Astrocyte of the hippocampus (primary cell): ENCODE measurements at regions not wholly inside any gene's neighbourhood (a gene's known extent, or its start where the extent isn't known, plus 50 kb on each side); places are given as distances from the start of the nearest gene placed in this dataset.

Experiments
- DNase-seq: peaks from one replicate; pipeline ENCODE4 v3.0.0; 2011; ENCODE audit warnings: low read depth, low spot score

- no peak for DNase-seq
Observed at GRCh38 chr16:48947371-48947713, 334.3 kb downstream of the CBLN1 start.

GRCh38 chr16:48946686-48947370, 334.8 kb downstream of the CBLN1 start:
- no peak for DNase-seq

- no peak for DNase-seq
Observed at GRCh38 chr16:48942996-48943395, 333.0 kb upstream of the N4BP1 start.

GRCh38 chr16:48936811-48937210, 326.8 kb upstream of the N4BP1 start:
- no peak for DNase-seq

- DNase-seq = no peak
Observed at GRCh38 chr16:48932216-48932855, 322.4 kb upstream of the N4BP1 start.

GRCh38 chr16:48930951-48931553, 321.1 kb upstream of the N4BP1 start:
- no peak for DNase-seq

GRCh38 chr16:48919791-48920190, 309.8 kb upstream of the N4BP1 start:
- no peak for DNase-seq

GRCh38 chr16:48918520-48919258, 308.7 kb upstream of the N4BP1 start:
- no peak for DNase-seq

GRCh38 chr16:48916566-48916965, 306.6 kb upstream of the N4BP1 start:
- DNase-seq = no peak

GRCh38 chr16:48914070-48914469, 304.1 kb upstream of the N4BP1 start:
- no peak for DNase-seq

GRCh38 chr16:48913384-48913783, 303.4 kb upstream of the N4BP1 start:
- DNase-seq = no peak

- no peak for DNase-seq
Observed at GRCh38 chr16:48912360-48912759, 302.4 kb upstream of the N4BP1 start.

- DNase-seq = no peak
Observed at GRCh38 chr16:48911700-48912099, 301.7 kb upstream of the N4BP1 start.

- DNase-seq = no peak
Observed at GRCh38 chr16:48910214-48910613, 300.2 kb upstream of the N4BP1 start.

GRCh38 chr16:48909231-48909630, 299.3 kb upstream of the N4BP1 start:
- DNase-seq = no peak

GRCh38 chr16:48907906-48908634, 298.1 kb upstream of the N4BP1 start:
- DNase-seq = no peak

- no peak for DNase-seq
Observed at GRCh38 chr16:48905632-48906505, 295.9 kb upstream of the N4BP1 start.

GRCh38 chr16:48904333-48904732, 294.4 kb upstream of the N4BP1 start:
- DNase-seq = no peak

GRCh38 chr16:48903039-48903438, 293.1 kb upstream of the N4BP1 start:
- DNase-seq = no peak

GRCh38 chr16:48901712-48902374, 291.9 kb upstream of the N4BP1 start:
- DNase-seq = peak; percentile 7
